ENCODE measurements at regions not wholly inside any gene's neighbourhood (a gene's known extent, or its start where the extent isn't known, plus 50 kb on each side); places are given as distances from the start of the nearest gene placed in this dataset.

- TF ChIP-seq L3MBTL2 (conservative IDR thresholded peaks at IDR 0.05) (no peak), PKNOX1 (IDR thresholded peaks at IDR 0.05) (no peak), CTBP1 (IDR thresholded peaks at IDR 0.05; ENCODE audit: borderline replicate concordance) (no peak), ARNT (IDR thresholded peaks at IDR 0.05) (no peak), ZNF384 (IDR thresholded peaks at IDR 0.05) (no peak), SUZ12 (IDR thresholded peaks at IDR 0.05) (no peak)
Observed at GRCh38 chr13:55948175-55948574, 1192.5 kb upstream of the PRR20A start.
